HCT116 (cell line): ENCODE measurements at regions not wholly inside any gene's neighbourhood (a gene's known extent, or its start where the extent isn't known, plus 50 kb on each side); places are given as distances from the start of the nearest gene placed in this dataset.

ENCODE experiments used
- CTCF ChIP-seq, 3 experiments: fragments of 200-600 bp in 1 of 3; sonication (generic) in 1 of 3; IDR thresholded peaks in 2 of 3; conservative IDR thresholded peaks in 1 of 3; 2 replicates each; pipeline ENCODE4 v1.5.1; 2012 to 2017; ENCODE audit warnings: low read depth in 2 of 3, low read length in 2 of 3, antibody characterized with exemption in 1 of 3, borderline replicate concordance in 1 of 3, control low read depth in 1 of 3, mild to moderate bottlenecking in 1 of 3, mixed read lengths in 1 of 3, mixed run types in 1 of 3, moderate library complexity in 1 of 3; ENCODE audit not compliant: insufficient read depth in 1 of 3
- TF ChIP-seq, protein P1 (sequence below): IDR thresholded peaks from 2 replicates; pipeline ENCODE4 v1.6.1; 2011; ENCODE audit warnings: mild to moderate bottlenecking, low read length, moderate library complexity; ENCODE audit not compliant: insufficient replicate concordance; ENCODE audit errors: extremely low read depth

GRCh38 chr14:71751264-71751663 is 181.0 kb upstream of the RGS6 start:
- TF ChIP-seq, protein P1, sequence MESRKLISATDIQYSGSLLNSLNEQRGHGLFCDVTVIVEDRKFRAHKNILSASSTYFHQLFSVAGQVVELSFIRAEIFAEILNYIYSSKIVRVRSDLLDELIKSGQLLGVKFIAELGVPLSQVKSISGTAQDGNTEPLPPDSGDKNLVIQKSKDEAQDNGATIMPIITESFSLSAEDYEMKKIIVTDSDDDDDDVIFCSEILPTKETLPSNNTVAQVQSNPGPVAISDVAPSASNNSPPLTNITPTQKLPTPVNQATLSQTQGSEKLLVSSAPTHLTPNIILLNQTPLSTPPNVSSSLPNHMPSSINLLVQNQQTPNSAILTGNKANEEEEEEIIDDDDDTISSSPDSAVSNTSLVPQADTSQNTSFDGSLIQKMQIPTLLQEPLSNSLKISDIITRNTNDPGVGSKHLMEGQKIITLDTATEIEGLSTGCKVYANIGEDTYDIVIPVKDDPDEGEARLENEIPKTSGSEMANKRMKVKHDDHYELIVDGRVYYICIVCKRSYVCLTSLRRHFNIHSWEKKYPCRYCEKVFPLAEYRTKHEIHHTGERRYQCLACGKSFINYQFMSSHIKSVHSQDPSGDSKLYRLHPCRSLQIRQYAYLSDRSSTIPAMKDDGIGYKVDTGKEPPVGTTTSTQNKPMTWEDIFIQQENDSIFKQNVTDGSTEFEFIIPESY = no peak
- TF ChIP-seq CTCF (IDR thresholded peaks at IDR 0.05 in 2 of 3, conservative IDR thresholded peaks at IDR 0.05 in 1 of 3; ENCODE audit: borderline replicate concordance in 1 of 3, insufficient read depth in 1 of 3, low read depth in 2 of 3, low read length in 2 of 3) = no peak
